Stimulated activated CD4-positive, alpha-beta T cell treated with anti-CD3 and anti-CD28 coated beads, Interleukin-2, amount 100 ng/mL, for 4 hours (primary cell): ENCODE measurements at regions not wholly inside any gene's neighbourhood (a gene's known extent, or its start where the extent isn't known, plus 50 kb on each side); places are given as distances from the start of the nearest gene placed in this dataset.

Experiments used
- DNase-seq: peaks from one replicate; pipeline ENCODE4 v3.0.0-alpha.2; 2020; ENCODE audit warnings: low read depth

- DNase-seq, result no peak
These were observed 293.7 kb downstream of the BTG1 start for GRCh38 chr12:91851741-91852477.

GRCh38 chr12:91846466-91847055 lies 299.1 kb downstream of the BTG1 start:
- DNase-seq, result no peak

GRCh38 chr12:91845365-91845764 lies 300.3 kb downstream of the BTG1 start:
- DNase-seq, result no peak

- DNase-seq, result no peak
These were observed 303.8 kb downstream of the BTG1 start for GRCh38 chr12:91841822-91842221.

GRCh38 chr12:91836696-91837095 lies 308.9 kb downstream of the BTG1 start:
- no peak for DNase-seq

- no peak for DNase-seq
These were observed 309.4 kb downstream of the BTG1 start for GRCh38 chr12:91836264-91836663.

GRCh38 chr12:91835693-91836092 lies 310.0 kb downstream of the BTG1 start:
- DNase-seq, result no peak

GRCh38 chr12:91833780-91834359 lies 311.8 kb downstream of the BTG1 start:
- no peak for DNase-seq

- DNase-seq, result no peak
These were observed 319.6 kb downstream of the BTG1 start for GRCh38 chr12:91825999-91826398.

- DNase-seq, result no peak
These were observed 320.7 kb downstream of the BTG1 start for GRCh38 chr12:91824991-91825390.

GRCh38 chr12:91819132-91819447 lies 326.6 kb downstream of the BTG1 start:
- no peak for DNase-seq

GRCh38 chr12:91818227-91819131 lies 327.2 kb downstream of the BTG1 start:
- DNase-seq, result no peak

GRCh38 chr12:91817517-91817916 lies 328.1 kb downstream of the BTG1 start:
- DNase-seq, result no peak

GRCh38 chr12:91813701-91814100 lies 331.9 kb downstream of the BTG1 start:
- DNase-seq, result peak; percentile 22

GRCh38 chr12:91811481-91812287 lies 334.0 kb downstream of the BTG1 start:
- peak; percentile 61 for DNase-seq

GRCh38 chr12:91810531-91811451 lies 334.9 kb downstream of the BTG1 start:
- DNase-seq, result no peak

- no peak for DNase-seq
These were observed 335.6 kb downstream of the BTG1 start for GRCh38 chr12:91810077-91810476.

- DNase-seq, result no peak
These were observed 340.6 kb downstream of the BTG1 start for GRCh38 chr12:91805031-91805430.

- DNase-seq, result no peak
These were observed 341.1 kb downstream of the BTG1 start for GRCh38 chr12:91804533-91804932.

- no peak for DNase-seq
These were observed 344.6 kb downstream of the BTG1 start for GRCh38 chr12:91801048-91801447.

GRCh38 chr12:91793676-91794075 lies 352.0 kb downstream of the BTG1 start:
- DNase-seq, result no peak
